Effector CD4-positive, alpha-beta T cell (primary cell): ENCODE measurements at regions not wholly inside any gene's neighbourhood (a gene's known extent, or its start where the extent isn't known, plus 50 kb on each side); places are given as distances from the start of the nearest gene placed in this dataset.

ENCODE experiments used
- DNase-seq: peaks from one replicate; pipeline ENCODE4 v3.0.0-alpha.2; 2020

GRCh38 chr7:17054206-17054605 lies 172.4 kb upstream of the AGR3 start:
- DNase-seq: no peak

DNA sequence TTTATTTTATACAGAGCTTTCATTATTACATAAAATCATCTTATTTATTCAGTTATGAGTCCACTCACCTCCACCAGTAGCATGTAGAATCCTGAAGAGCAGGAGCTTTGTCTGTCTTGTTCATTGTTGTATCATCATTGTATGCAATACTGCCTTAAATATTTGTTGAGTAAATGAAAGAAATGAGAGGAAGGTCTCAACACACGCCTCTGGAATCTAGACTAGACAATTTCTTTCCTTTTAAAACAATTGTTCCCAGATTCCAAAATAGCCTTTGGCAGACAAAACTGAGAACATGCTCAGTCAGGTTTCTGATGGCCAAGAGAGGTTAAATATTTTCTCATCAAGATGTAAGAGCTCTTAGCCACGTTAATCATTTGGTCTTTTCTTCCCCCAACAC lies 173.1 kb upstream of the AGR3 start:
- no peak for DNase-seq

GRCh38 chr7:17055596-17055995 lies 173.8 kb upstream of the AGR3 start:
- no peak for DNase-seq

DNA sequence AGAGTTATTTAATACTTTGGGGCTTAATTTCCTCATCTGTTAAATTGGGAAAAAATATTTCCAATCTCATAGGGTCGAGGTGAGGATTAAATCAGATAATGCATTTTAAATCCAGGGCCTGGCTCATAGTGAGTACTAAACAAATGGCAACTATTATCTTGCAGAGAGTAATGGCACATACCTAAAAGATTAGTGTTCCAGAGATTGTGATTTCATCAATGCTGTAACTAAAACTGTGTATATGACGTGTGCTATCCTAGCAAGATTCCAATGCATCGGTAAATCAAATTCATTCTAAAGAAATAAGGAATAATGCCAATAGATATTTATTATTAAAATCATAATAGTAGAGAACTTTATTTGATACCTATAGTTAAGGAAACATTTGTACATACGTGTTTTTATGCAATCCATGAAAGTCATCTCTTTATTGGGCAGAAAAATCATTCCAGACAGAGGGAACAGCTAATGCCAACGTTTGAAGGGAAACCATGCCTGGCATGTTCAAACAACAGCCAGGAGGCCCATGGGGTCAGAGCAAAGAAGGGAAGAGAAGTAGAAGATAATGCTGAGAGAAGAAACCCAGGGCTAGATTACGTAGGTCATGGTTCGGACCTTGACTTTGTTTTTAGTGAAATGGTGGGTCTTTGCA lies 174.8 kb upstream of the AGR3 start:
- DNase-seq: no peak

DNA sequence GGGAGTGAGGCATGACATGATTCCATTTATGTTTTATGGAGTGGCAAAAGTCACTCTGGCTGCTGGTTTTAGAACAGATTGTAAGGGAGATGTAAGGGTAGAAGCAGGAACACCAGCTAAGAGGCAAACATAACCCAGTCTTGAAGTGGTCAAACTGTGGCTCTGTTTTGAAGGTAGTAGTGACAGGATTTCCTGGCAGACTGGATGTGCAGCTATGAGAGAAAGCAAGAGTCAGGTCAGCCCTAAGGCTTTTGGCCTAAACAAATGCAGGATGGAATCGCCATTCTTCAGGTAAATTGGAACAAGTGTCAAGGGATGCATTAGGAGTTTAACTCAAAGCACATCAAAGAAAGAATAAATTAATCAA lies 175.3 kb upstream of the AGR3 start:
- no peak for DNase-seq

DNA sequence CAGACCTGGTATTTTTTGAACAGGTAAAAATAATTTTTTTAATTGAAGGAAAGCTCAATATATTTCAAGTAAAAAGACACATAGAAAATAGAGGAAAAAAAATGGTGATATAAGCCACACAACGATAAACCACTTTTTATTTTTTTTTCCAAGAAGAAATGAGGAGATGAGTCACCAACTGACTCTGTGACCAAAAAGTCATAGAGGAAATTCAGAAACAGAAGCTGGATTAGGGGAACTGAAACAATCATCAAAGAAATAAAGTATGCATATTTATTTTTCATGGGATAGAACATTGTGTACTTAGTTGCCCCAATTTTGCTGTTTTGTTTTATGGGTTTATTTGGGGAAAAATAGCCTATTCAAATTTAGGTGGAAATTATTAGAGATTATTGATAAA lies 176.8 kb upstream of the AGR3 start:
- no peak for DNase-seq

GRCh38 chr7:17060051-17060450 lies 178.3 kb upstream of the AGR3 start:
- no peak for DNase-seq

DNA sequence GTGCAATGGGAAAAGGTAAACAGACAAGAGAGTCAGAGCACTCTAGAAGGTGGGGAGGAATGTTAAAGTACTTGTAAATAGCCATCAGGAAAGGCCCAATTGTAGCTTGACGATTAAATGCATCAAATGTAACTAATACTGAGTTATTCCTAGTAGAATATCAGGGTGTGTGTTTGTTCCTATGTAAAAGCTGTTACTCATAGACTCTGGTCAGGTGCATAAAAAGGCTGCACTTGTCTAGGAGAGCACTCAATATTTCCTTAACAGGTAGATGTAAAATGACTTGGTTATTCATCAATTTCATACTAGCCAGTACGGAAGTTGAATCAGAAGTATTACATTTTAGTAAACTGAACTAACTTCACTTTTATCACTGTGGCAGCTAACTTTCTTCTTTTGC lies 179.7 kb upstream of the AGR3 start:
- no peak for DNase-seq

DNA sequence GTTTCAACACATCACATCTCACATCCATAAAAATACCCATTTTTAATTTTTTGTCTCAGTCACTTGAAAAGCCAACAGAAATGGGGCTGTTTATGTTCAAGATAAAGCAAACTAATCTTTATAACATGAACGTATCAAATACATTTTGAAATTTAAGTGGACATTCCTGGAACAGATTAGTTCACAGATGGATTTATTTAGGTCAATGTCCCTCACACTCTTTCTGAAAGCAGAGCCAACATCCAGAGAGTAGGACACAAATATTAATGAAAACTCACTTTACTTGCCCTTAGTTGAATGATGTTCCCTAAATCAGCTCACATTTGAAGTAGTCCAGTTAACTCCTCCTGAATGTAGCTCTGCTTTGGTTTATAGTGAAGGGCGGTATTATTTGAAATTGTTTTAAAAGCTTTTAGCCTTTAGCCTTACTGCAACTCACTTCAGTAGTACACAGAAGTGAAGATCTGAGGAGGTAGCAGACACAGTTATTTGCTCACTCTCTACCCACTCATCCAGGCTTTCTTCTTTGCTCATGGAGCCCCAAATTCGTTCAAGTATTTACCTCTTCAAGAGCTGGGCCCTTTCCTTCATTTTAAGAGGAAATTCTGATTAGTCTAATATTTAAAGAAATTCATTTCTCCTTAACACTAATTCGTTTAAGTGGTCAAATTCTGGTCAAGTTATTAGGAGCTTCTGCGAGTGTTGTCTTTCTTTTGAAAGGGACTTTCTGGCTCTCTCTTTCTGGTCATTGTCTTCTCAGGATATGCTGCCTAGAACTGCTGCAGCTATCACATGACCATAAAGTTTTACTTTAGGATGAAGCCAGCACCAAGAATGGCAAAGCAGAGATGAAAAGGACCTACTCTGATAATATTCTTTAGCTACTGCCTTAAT lies 180.6 kb upstream of the AGR3 start:
- no peak for DNase-seq

- DNase-seq: no peak
Measured at GRCh38 chr7:17063045-17063383, 181.2 kb upstream of the AGR3 start.

DNA sequence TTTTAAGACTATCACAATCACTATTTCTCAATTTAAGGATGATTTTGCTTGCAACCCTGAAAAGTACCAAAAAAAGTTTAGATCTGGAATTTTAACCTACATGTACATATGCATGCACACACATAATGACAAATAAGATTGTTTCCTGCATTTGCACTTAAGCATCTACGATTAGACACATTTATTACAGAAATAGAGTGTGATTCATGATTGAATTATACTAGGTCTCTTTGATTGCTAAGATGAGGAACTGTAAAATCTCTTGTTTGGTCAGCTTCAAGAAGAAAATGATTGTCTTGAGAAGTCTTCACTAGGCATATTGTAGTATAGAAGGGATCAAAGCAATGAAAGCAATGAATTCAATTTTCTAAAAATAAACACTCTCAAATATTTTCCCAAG lies 185.9 kb upstream of the AGR3 start:
- no peak for DNase-seq

DNA sequence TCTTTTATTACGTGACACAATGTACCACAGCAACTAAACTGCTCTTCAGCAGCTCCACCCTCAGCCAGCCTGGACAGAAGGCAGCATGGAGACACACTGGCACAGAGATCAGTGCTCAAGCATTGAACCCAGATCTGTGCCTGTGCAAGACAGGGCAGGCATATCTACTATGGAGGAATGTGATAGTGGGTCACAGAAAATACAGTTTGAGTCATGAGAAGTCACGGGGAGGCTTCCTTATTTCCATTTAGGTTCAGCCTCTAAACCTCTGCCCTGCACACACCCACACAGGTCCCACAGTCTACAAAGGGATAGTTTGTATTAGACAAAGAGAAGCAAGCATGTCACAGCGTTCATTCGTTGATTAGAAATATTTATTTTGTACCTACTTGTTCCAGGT lies 187.4 kb upstream of the AGR3 start:
- DNase-seq: no peak

DNA sequence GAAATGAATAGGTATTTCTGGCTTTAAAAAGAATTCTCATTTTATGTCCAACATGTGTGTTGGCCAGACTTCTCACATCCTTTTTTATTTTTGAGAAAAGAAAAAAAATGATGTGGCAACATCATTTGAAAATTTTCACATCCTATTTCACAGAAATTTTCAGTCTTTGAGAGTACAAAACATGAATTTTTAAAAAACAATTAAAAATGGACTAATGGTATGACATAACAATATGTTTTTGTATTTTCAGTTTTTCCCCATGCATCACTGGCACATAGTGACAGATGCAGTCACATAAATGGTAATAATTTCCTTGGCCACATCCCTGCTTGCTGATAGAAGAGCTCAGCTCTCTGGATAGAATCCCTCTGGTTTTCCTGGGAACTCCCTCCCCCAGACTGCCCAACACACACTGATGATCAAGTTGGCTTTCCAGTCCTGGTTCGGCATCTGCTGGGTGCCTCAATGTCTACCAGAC lies 188.5 kb upstream of the AGR3 start:
- DNase-seq: no peak

DNA sequence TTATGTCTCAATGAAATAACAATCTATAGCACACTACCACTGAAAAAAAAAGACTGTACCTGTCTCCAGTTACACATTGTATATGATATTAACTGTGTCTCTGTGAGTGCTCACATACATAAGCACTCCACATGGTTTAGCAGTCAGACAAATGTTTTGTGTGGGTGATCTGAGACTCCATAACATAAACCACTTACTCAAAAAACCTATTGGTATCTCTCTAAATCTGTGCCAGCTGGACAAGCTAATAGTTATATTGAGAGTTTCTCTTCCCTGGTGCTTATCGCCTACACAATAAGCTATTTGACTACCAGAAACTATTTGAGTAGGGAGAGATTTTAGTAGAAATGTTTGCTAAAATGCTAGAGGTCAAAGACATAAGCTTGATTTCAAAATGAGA lies 190.1 kb upstream of the AGR3 start:
- no peak for DNase-seq

DNA sequence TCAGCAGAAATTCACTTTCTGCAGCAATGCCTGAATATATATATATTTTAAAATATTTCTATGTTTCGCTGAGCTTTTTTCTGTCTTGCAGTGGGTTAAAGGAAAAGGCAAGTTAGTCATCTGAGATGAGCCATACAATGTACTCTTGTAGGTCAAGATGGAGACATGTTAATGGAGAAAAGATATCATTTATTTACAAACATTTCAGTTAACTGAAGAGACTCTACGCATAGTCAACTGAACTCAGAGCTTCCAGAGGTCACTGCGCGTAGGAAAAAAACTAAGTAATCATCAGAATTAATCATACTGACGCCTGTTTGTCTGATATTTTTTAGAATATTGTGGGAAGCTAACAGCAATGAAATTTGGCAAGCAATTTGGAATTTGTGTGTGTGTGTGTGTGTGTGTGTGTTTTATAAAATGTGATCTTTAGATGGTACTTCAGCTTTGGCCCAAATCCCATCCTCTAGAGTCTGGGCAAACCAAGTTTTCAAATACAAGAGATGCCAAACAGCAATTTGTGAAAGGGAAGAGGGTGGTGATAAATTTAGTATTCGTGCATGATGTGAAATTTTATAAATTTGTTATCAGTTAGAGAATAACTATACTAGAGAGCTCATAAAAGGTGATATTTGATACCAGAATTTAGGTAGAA lies 193.9 kb upstream of the AGR3 start:
- DNase-seq: no peak

DNA sequence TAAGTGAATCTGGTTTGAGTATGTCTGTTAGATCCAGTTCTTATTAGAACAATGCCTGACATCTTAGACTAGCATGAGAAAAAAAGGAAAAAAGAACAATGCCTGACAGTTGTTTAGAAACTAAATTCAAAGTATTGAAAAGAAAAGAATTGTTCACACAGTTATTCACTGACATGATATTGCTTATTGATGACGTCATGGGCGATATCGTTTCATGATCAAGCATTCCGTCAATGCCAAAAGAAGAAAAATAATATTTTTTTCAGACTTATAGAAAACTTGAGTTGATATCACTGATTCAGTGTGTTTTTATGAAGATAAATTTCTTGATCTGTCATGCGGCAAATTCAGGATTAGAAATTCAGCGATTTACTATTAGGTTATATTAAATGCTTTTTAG lies 196.5 kb upstream of the AGR3 start:
- no peak for DNase-seq

- DNase-seq: no peak
Measured at GRCh38 chr7:17083392-17084165, 201.8 kb upstream of the AGR3 start.

GRCh38 chr7:17084166-17084475 lies 202.3 kb upstream of the AGR3 start:
- no peak for DNase-seq

- no peak for DNase-seq
Measured at GRCh38 chr7:17085186-17085585, 203.4 kb upstream of the AGR3 start.

DNA sequence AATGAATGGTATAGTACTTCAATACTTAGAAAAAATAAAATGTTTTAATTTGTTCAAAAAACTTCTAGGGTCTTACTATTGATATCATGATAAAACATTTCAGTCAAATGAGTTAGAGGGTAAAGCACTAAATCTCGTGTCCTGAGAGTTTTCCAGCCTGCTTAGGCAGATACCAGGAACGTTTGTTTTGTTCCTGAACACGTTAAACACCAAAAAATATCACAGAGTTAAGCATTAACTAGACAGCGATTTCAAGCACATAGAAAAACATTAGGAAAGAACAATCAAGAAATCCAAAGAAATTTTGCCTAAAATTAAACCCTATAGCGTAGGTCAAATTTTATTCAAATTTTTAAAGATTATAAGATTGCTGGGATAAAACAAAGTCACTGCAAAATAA lies 204.6 kb upstream of the AGR3 start:
- no peak for DNase-seq

GRCh38 chr7:17090751-17091150 lies 207.7 kb upstream of the AHR start:
- no peak for DNase-seq

DNA sequence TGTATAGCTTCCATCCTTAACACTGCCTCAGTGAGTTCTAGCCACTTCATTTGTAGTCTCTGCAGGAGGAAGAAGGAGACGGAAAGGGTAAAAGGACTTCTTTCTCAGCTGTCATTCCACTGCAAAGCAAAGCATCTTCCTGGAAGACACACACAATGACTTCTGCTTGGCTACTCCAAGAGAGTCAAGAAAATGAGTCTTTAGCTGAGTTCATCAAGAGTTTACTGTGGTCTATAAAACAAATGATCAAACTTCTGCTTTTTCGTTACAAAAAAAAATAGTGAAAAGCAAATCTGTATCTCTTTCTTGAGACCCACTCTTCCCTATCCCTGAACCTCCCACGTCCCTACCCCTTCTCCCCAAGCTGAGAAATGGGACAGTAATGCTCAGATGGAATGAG lies 205.0 kb upstream of the AHR start:
- no peak for DNase-seq

DNA sequence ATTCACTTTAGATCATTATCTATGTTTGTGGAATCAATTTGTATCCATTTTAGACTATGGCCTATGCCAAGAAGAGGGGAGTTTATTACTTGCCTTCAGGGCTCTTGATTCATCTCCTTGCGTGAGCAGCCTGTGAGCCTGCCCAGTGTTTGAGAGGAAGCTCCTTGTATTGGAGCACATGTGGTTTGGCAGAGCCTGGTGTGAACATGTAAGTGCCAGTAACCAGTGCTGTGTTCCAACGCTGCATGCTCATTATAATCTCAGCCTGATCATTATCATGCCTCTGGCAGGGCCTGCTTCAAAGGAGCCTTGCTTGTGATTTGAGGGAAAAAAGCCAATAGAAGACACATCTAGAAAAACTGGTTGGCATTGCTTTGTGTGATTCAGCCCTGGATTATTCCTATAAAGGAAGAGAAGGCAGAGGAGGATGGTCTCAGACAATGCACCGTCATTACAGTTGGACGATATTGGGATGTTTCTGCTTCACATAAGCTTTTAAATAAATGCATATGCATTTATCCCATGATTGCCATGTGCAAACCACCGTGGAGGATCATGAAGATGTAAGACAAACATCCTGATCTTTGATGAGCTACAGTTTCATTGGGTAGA lies 203.4 kb upstream of the AHR start:
- DNase-seq: no peak
